Skin of body (tissue), 1 donor: ENCODE measurements at regions not wholly inside any gene's neighbourhood (a gene's known extent, or its start where the extent isn't known, plus 50 kb on each side); places are given as distances from the start of the nearest gene placed in this dataset.

Experiments
- DNase-seq: peaks from one replicate; lab custom pipeline; 2025; lab: John Stamatoyannopoulos, UW

- no peak for DNase-seq
Observed at GRCh38 chr7:109282726-109283125, 713.1 kb downstream of the DNAJB9 start.

DNA sequence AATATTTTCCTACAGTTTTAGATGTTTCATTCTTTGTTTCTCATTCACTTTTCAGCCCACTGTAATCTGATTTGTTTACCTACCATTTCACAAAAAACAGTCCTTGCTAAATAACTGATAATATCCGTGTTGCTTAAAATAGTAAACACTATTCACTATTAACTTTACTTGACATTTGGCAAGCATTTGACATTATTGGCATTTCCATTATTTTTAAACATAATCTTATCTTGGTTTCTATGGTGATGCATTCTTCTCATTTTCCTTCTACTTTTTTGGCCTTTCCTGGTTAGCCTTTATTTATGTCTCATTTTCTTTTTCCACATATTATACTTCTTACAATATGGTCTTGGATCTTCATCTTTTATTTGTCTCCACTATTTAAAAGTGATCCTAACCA, 715.3 kb downstream of the DNAJB9 start:
- DNase-seq: no peak

GRCh38 chr7:109295158-109295557, 725.5 kb downstream of the DNAJB9 start:
- DNase-seq: no peak

DNA sequence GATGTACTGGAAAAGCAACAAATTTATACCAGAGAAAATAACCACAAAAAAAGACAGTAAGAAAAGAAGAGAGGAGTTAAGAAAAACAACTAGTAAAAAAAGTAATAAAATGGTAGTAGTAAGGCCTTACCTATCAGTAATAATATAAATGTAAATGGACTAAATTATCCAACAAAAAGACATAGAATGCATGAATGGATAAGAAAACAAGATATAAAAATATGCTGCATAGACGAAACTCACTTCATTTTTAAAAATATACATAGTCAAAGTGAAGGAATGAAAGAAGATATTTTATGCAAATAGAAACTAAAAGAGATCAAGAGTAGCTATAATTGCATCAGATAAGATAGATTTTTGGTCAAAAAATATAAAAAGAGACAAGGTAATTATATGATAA, 739.1 kb downstream of the DNAJB9 start:
- DNase-seq: no peak

- no peak for DNase-seq
Observed at GRCh38 chr7:109309790-109310189, 740.1 kb downstream of the DNAJB9 start.

GRCh38 chr7:109318136-109318535, 748.5 kb downstream of the DNAJB9 start:
- DNase-seq: no peak

DNA sequence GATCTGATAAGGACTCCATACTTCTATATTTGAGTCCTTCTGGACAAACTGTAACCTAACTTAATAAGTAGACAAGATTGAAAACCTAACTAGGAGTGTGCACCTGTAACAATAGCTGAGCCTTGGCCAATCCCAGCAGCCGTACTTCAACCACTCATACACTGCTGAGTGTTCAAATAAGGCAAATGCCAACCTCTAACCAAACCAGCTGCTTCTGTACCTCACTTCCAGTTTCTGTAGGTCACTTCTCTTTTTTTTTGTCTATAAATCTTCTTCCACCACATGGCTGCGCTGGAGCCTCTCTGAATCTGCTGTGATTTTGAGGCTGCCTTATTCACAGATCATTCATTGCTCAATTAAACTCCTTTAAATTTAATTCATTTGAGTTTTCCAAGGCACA, 753.2 kb downstream of the DNAJB9 start:
- no peak for DNase-seq

- DNase-seq: no peak
Observed at GRCh38 chr7:109331423-109331822, 761.7 kb downstream of the DNAJB9 start.

- no peak for DNase-seq
Observed at GRCh38 chr7:109335951-109336350, 766.3 kb downstream of the DNAJB9 start.

DNA sequence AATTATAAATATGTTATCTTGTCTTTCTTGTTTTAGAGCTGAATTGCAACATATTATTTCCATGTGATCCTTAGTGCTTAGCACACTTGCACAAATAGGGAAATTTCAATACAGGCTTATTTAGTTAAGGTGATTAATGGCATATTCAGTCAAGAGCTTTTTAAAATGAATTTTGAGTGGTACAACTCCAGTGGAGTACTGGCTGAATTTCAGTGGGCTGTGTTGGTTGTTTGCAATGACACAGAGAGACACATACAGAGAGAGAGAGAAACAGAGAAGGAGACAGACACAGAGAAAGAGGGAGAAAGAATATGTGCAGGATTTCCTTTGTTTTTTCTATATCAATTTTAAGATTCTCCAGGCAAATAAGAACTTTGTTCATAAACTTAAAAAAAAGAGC, 766.9 kb downstream of the DNAJB9 start:
- DNase-seq: no peak

GRCh38 chr7:109343678-109344077, 774.0 kb downstream of the DNAJB9 start:
- no peak for DNase-seq

GRCh38 chr7:109351493-109351892, 781.8 kb downstream of the DNAJB9 start:
- no peak for DNase-seq

DNA sequence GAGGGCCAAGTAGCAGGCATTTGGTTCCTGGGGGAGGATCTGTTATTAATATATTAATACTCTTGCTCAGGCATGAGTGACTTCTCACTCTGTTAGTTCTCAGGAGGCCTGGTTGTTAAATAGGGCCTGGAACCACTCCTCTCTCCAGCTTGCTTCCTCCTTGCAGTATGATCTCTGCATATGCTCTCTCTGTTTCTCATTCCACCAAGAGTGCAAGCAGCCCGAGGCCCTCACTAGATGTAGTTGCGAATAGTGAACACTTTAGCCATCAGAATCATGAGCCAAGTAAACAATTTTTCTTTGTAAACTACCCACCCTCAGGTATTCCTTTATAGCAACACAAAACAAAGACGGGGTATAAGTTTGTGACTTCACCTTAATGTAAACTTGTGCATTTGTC, 784.3 kb downstream of the DNAJB9 start:
- DNase-seq: no peak

DNA sequence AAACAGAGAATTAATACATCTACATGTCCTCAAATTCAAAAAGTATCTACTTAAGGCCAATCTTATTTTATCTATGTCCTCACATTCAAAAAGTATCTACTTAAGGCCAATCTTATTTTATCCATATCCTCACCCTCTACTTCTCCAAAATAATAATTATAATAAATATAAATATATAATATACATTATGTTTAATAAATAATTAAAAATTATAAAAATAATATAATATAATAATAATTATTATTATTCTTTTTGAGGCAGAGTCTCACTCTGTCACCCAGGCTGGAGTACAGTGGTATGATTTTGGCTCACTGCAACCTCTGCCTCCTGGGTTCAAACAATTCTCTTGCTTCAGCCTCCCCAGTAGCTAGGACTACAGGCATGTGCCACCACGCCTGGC, 784.9 kb downstream of the DNAJB9 start:
- DNase-seq: no peak

- DNase-seq: no peak
Observed at GRCh38 chr7:109375823-109376222, 806.1 kb downstream of the DNAJB9 start.

DNA sequence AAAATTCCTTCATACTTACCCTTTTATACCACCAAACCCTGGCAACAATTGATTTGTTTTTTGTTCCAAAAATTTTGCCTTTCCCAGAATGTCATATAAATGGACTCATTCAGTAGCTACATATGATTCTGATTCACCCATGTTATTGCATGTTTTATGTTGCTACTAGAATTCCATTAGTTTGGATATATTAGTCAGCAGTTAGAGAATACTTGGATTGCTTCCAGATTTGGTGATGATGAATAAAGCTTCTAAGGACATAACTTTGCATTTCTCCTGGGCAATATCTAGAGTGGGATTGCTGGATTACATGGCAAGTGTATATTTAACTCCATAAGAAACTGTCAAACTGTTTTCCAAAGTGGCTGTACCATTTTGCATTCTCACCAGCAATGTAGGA, 806.9 kb downstream of the DNAJB9 start:
- DNase-seq: no peak

- DNase-seq: no peak
Observed at GRCh38 chr7:109377076-109377884, 807.6 kb downstream of the DNAJB9 start.

DNA sequence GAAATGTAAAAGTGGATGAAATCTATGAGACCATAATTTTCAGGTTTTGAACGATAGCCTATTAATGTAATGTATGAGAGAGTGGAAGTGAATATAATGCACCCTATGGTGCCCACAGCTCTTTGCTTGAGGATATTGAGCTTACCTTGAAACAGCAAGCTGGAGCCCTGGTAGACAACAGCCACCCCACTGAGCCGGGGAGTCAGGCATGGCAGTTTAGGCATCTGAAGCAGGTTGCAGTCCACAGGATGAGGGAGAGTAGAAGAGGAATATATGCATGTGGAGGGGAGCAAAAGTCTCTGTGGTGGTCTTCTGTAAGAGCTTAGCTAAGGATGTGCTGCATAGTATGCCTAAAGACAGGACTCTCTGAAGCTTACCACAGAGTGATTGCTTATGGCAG, 817.3 kb downstream of the DNAJB9 start:
- no peak for DNase-seq

DNA sequence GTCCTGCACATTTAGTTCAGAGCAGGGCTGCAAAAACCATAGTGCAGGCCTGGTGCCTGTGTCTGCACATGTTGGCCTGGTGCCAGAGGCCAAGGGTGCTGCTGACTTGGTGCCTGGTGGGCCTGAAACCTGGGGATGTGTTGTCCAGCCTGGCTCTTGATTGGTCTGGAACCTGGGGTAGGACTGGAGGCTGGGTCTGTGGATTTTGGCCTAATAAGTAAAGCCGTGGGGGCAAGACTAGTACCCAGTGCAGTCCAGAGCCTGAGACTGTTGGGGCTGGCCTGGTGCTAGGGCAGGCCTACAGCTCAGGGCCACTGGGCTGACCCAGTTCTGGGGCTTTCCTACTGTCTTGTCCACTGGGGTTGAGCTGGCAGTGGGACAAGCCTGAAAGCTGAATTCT, 817.9 kb downstream of the DNAJB9 start:
- DNase-seq: no peak

- no peak for DNase-seq
Observed at GRCh38 chr7:109391240-109391639, 821.6 kb downstream of the DNAJB9 start.

- DNase-seq: no peak
Observed at GRCh38 chr7:109402107-109402506, 832.4 kb downstream of the DNAJB9 start.

DNA sequence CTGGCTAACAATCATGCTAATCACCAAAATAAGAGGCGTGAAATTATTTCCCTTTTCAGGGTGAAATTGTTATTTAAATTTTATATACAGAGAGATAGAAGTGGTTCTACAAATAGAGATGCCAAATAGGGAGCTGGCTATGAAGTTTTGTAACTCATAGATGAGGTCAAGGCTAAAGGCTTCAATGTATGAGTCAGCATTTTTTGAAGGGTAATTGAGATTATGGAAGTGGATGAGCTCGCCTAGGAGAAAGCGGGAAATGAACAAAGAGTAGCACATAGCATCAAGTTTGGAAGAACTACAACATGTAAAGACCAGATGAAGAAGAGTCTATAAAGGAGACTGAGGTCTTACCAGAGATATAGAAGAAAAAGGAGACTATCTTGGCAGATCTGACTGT, 838.1 kb downstream of the DNAJB9 start:
- DNase-seq: no peak

- DNase-seq: no peak
Observed at GRCh38 chr7:109437957-109438356, 868.3 kb downstream of the DNAJB9 start.

DNA sequence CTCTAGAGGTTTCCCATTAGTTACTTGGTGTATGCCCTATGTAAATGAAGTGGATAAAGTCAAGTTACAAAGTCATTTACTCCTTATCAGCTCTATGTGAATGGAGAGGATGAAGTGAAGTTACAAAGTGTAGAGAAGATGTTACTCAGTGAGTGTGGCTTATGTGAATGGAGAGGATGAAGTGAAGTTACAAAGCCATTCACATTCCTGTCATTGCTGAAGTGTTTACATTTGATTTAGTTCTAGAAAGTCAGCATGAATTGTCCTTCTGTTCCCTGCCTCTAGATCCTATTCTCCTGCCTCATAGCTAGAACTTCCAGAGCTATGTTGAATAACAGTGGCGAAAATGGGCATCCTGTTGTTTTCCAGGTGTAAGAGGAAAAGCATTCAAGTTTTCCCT, 880.1 kb downstream of the DNAJB9 start:
- no peak for DNase-seq
